Amygdala (tissue), 56 donors: ENCODE measurements at regions not wholly inside any gene's neighbourhood (a gene's known extent, or its start where the extent isn't known, plus 50 kb on each side); places are given as distances from the start of the nearest gene placed in this dataset.

Experiments
- DNase-seq, 56 donors: peaks; one replicate each; lab custom pipeline; 2025; lab: John Stamatoyannopoulos, UW

- no peak for DNase-seq
These were observed 283.8 kb upstream of the ADAMTS9 start for GRCh38 chr3:64971602-64972001.

GRCh38 chr3:64970634-64971033 lies 282.8 kb upstream of the ADAMTS9 start:
- DNase-seq, result no peak

GRCh38 chr3:64961301-64961700 lies 273.5 kb upstream of the ADAMTS9 start:
- DNase-seq, result no peak

GRCh38 chr3:64958199-64958843 lies 270.5 kb upstream of the ADAMTS9 start:
- no peak for DNase-seq

GRCh38 chr3:64957408-64958198 lies 269.8 kb upstream of the ADAMTS9 start:
- DNase-seq, result no peak

- DNase-seq, result no peak
These were observed 269.0 kb upstream of the ADAMTS9 start for GRCh38 chr3:64956711-64957325.

GRCh38 chr3:64954995-64955636 lies 267.3 kb upstream of the ADAMTS9 start:
- peak in 1 of 56 donors; percentile 8 for DNase-seq

- peak in 13 of 56 donors; percentile 1 to 41 (median 7) for DNase-seq
These were observed 257.4 kb upstream of the ADAMTS9 start for GRCh38 chr3:64945171-64945729.

- no peak for DNase-seq
These were observed 256.1 kb upstream of the ADAMTS9 start for GRCh38 chr3:64943866-64944265.

GRCh38 chr3:64940596-64941348 lies 253.0 kb upstream of the ADAMTS9 start:
- DNase-seq, result no peak

- DNase-seq, result no peak
These were observed 252.1 kb upstream of the ADAMTS9 start for GRCh38 chr3:64939747-64940450.

- DNase-seq, result no peak
These were observed 251.5 kb upstream of the ADAMTS9 start for GRCh38 chr3:64939309-64939708.

- DNase-seq, result no peak
These were observed 248.8 kb upstream of the ADAMTS9 start for GRCh38 chr3:64936556-64936955.

GRCh38 chr3:64935971-64936370 lies 248.2 kb upstream of the ADAMTS9 start:
- DNase-seq, result no peak

- no peak for DNase-seq
These were observed 245.0 kb upstream of the ADAMTS9 start for GRCh38 chr3:64932666-64933342.

GRCh38 chr3:64932016-64932518 lies 244.3 kb upstream of the ADAMTS9 start:
- no peak for DNase-seq

- DNase-seq, result no peak
These were observed 243.1 kb upstream of the ADAMTS9 start for GRCh38 chr3:64930891-64931290.

- DNase-seq, result no peak
These were observed 240.9 kb upstream of the ADAMTS9 start for GRCh38 chr3:64928683-64929082.

- DNase-seq, result no peak
These were observed 239.9 kb upstream of the ADAMTS9 start for GRCh38 chr3:64927689-64928088.
